Skeletal muscle satellite cell (primary cell): ENCODE measurements at regions not wholly inside any gene's neighbourhood (a gene's known extent, or its start where the extent isn't known, plus 50 kb on each side); places are given as distances from the start of the nearest gene placed in this dataset.

Experiments used
- H3K27me3 ChIP-seq: 2 replicates; pipeline ENCODE4 v1.7.0; 2013; ENCODE audit warnings: low read length; ENCODE audit not compliant: control insufficient read depth, insufficient read depth
- H3K36me3 ChIP-seq: 2 replicates; pipeline ENCODE4 v1.7.0; 2013; ENCODE audit warnings: mild to moderate bottlenecking, control low read depth, low read length; ENCODE audit not compliant: insufficient read depth
- H3K4me1 ChIP-seq: 2 replicates; pipeline ENCODE4 v1.7.0; 2013; ENCODE audit warnings: low read length; ENCODE audit not compliant: control insufficient read depth, insufficient read depth
- H3K4me2 ChIP-seq: 2 replicates; pipeline ENCODE4 v1.7.0; 2013; ENCODE audit warnings: mild to moderate bottlenecking, low read length
- H3K4me3 ChIP-seq: 2 replicates; pipeline ENCODE4 v1.7.0; 2013; ENCODE audit warnings: low read length
- H3K9ac ChIP-seq: 2 replicates; pipeline ENCODE4 v1.7.0; 2013; ENCODE audit warnings: mild to moderate bottlenecking, low read depth, low read length, moderate library complexity
- H3K9me3 ChIP-seq: replicated peaks from 2 replicates; pipeline ENCODE4 v1.7.0; 2013; ENCODE audit warnings: mild to moderate bottlenecking, control low read depth, low read length

DNA sequence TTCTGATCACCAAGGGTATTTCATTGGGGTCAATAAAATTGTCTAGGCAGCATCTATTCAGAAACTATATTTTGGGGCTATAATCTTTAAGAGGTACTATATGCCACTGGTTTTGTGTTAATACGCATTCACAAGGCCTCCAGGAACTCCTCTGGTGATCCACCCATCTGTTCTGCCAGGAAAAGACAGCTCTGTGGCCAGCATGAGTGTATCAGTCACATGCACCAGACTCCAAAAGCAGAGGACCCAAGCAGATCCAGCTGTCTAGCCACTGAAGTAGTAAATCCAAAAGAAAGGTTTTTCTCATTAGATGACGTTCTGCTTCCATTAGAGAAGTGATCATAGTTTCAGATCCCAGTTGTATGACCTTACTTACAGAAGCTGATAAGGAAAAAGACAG lies 199.6 kb upstream of the CELF2 start:
- Histone ChIP-seq H3K36me3 (no peaks in the 10 kb centered on the region), H3K4me2 (no peak overlapping the region), H3K4me3 (no peak overlapping the region), H3K9me3 (no peaks in the 10 kb centered on the region), H3K4me1 (peaks cover 19% of the 10 kb centered on the region), H3K9ac (no peak overlapping the region), H3K27me3 (no peaks in the 10 kb centered on the region)

- Histone ChIP-seq H3K4me3 (no peak overlapping the region), H3K4me2 (no peak overlapping the region), H3K9me3 (no peaks in the 10 kb centered on the region), H3K4me1 (peaks cover 25% of the 10 kb centered on the region), H3K27me3 (no peaks in the 10 kb centered on the region), H3K36me3 (no peaks in the 10 kb centered on the region), H3K9ac (no peak overlapping the region)
These were observed 198.3 kb upstream of the CELF2 start for GRCh38 chr10:10819206-10819856.

- Histone ChIP-seq H3K9ac (no peak overlapping the region), H3K9me3 (no peaks in the 10 kb centered on the region), H3K4me2 (no peak overlapping the region), H3K36me3 (no peaks in the 10 kb centered on the region), H3K27me3 (no peaks in the 10 kb centered on the region), H3K4me3 (no peak overlapping the region), H3K4me1 (peaks cover 35% of the 10 kb centered on the region)
These were observed 195.7 kb upstream of the CELF2 start for GRCh38 chr10:10821926-10822325.

DNA sequence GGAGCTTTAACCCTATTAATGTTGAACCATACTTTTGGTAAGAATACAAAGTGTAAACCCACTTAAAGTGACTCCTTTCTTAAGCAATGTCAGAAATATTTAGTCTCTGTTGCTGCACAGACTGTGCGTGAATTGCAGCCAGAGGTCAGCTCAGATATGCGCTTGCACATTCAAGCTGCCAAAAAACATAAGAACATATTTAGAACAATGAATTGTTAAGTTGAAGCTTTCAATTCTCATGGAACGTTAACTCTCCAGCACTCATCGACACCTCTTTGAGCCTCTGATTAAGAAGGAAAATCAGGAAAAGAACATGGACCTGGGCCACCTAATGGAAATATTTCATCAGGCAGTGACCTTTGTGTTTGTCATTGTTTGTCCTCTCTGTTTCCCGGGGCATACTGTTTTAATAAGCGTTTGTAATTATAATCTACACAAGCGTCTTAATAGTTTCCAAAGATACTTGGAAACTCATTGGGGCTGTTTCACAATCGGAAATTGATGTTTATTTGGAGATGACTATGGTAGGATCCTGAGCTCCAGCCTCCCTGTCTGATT lies 193.0 kb upstream of the CELF2 start:
- no peaks in the 10 kb centered on the region for H3K27me3 ChIP-seq
- no peaks in the 10 kb centered on the region for H3K9me3 ChIP-seq
- no peaks in the 10 kb centered on the region for H3K36me3 ChIP-seq
- H3K4me1 ChIP-seq = peaks cover 39% of the 10 kb centered on the region
- peak overlapping the region; percentile 14 for H3K4me3 ChIP-seq
- H3K9ac ChIP-seq = peak overlapping the region; percentile 70
- H3K4me2 ChIP-seq = peak overlapping the region; percentile 70

DNA sequence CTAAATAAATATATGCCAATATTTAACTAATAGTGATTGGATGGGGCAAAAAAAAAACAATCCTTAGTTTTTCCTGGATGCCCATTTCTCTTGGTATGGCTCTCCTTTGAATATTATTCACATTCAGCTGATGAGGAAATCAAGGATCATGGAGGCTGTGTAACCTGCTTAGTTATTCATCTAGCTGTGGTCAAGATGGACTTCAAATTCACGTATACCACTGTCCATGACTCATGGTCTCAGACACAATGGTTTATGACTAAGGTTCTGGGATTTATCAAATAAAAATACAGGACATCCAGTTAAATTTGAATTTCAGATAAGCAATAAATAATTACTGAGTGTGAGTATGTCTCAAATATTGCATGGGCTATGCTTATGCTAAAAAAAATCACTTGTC lies 191.5 kb upstream of the CELF2 start:
- no peaks in the 10 kb centered on the region for H3K27me3 ChIP-seq
- H3K9me3 ChIP-seq = no peaks in the 10 kb centered on the region
- peaks cover 51% of the 10 kb centered on the region for H3K4me1 ChIP-seq
- no peak overlapping the region for H3K4me3 ChIP-seq
- no peak overlapping the region for H3K4me2 ChIP-seq
- H3K9ac ChIP-seq = peak overlapping the region; percentile 16
- no peaks in the 10 kb centered on the region for H3K36me3 ChIP-seq

DNA sequence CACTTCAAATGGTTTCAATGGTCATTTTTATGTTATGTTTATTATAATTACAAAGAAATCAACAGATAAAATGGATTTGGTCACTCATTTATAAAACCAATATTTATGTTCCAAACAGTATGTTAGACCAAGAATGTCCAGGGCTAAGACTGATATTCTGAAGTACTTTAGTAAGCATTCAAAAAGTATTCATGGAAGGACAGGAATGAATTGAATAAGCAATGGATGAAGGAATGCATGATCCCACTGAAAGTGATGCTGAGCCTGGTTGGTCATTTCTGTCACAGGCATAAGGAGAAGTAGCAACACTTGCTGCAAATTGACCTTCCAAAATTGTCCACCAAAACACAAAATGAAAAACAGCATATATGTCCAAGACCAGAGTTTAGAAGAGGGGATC lies 189.0 kb upstream of the CELF2 start:
- Histone ChIP-seq H3K4me3 (no peak overlapping the region), H3K9ac (no peak overlapping the region), H3K9me3 (no peaks in the 10 kb centered on the region), H3K27me3 (no peaks in the 10 kb centered on the region), H3K36me3 (no peaks in the 10 kb centered on the region), H3K4me2 (no peak overlapping the region), H3K4me1 (peaks cover 52% of the 10 kb centered on the region)

GRCh38 chr10:10829576-10829975 lies 188.1 kb upstream of the CELF2 start:
- no peaks in the 10 kb centered on the region for H3K36me3 ChIP-seq
- peak overlapping the region; percentile 66 for H3K4me2 ChIP-seq
- no peaks in the 10 kb centered on the region for H3K9me3 ChIP-seq
- H3K4me3 ChIP-seq = no peak overlapping the region
- H3K4me1 ChIP-seq = peaks cover 43% of the 10 kb centered on the region
- no peaks in the 10 kb centered on the region for H3K27me3 ChIP-seq
- peak overlapping the region; percentile 79 for H3K9ac ChIP-seq

- peaks cover 35% of the 10 kb centered on the region for H3K4me1 ChIP-seq
- H3K4me2 ChIP-seq = peak overlapping the region; percentile 66
- H3K4me3 ChIP-seq = peak overlapping the region; percentile 45
- no peaks in the 10 kb centered on the region for H3K36me3 ChIP-seq
- no peaks in the 10 kb centered on the region for H3K27me3 ChIP-seq
- peak overlapping the region; percentile 79 for H3K9ac ChIP-seq
- no peaks in the 10 kb centered on the region for H3K9me3 ChIP-seq
These were observed 187.2 kb upstream of the CELF2 start for GRCh38 chr10:10830293-10830986.

GRCh38 chr10:10831085-10831484 lies 186.6 kb upstream of the CELF2 start:
- peak overlapping the region; percentile 79 for H3K9ac ChIP-seq
- no peaks in the 10 kb centered on the region for H3K27me3 ChIP-seq
- H3K4me3 ChIP-seq = peak overlapping the region; percentile 14
- H3K4me1 ChIP-seq = peaks cover 28% of the 10 kb centered on the region
- peak overlapping the region; percentile 51 for H3K4me2 ChIP-seq
- H3K36me3 ChIP-seq = no peaks in the 10 kb centered on the region
- no peaks in the 10 kb centered on the region for H3K9me3 ChIP-seq

- H3K36me3 ChIP-seq = no peaks in the 10 kb centered on the region
These were observed 183.7 kb upstream of the CELF2 start for GRCh38 chr10:10833955-10834354.

DNA sequence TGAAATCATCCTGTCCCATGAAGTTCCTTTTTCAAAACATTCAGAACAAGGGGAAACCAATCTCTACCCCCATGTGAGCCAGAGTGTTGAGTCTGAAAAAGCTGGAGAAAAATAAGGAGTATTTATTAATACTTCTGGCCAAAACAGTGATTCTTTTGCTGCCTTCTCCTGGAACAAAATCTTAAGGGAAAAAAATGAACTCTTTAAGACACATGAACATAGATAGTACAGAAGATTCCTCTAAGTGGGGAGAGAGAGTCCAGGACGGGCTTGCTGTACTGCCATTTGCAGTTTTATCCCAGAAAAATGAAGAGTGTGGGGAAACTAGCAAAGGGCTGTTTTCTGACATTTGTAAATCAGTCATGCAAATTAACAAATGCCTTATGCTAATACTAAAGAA lies 173.4 kb upstream of the CELF2 start:
- Histone ChIP-seq H3K9ac (no peak overlapping the region), H3K36me3 (no peaks in the 10 kb centered on the region), H3K9me3 (no peaks in the 10 kb centered on the region), H3K4me3 (no peak overlapping the region), H3K27me3 (no peaks in the 10 kb centered on the region), H3K4me2 (no peak overlapping the region), H3K4me1 (no peaks in the 10 kb centered on the region)

More at GRCh38 chr10:10833955-10834354, 183.7 kb upstream of the CELF2 start:
- no peaks in the 10 kb centered on the region for H3K9me3 ChIP-seq
- H3K4me1 ChIP-seq = peaks cover 22% of the 10 kb centered on the region
- no peak overlapping the region for H3K9ac ChIP-seq
- no peak overlapping the region for H3K4me2 ChIP-seq
- no peaks in the 10 kb centered on the region for H3K27me3 ChIP-seq
- H3K4me3 ChIP-seq = no peak overlapping the region

DNA sequence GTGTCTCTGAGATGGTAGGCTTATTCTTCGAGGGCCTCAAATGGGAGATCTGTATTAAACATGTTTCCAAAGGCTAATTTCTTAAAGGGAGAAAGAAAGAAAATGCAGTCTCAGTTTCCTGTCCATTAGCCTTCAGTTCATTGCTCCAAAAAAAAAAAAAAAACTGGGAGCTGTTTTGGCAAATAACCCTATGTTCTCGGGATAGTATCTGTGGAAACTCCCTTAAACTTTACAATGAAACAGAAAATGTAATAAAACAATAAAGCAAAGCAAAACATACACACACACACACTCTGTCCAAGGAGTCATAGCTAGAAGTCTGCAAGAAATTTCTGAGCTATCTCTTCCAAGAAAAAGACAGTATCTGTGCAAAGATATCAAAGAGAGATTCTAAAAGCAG lies 172.5 kb upstream of the CELF2 start:
- no peaks in the 10 kb centered on the region for H3K27me3 ChIP-seq
- H3K9me3 ChIP-seq = no peaks in the 10 kb centered on the region
- no peak overlapping the region for H3K9ac ChIP-seq
- H3K4me3 ChIP-seq = no peak overlapping the region
- H3K4me2 ChIP-seq = no peak overlapping the region
- H3K36me3 ChIP-seq = no peaks in the 10 kb centered on the region
- no peaks in the 10 kb centered on the region for H3K4me1 ChIP-seq
